ENCODE measurements at regions not wholly inside any gene's neighbourhood (a gene's known extent, or its start where the extent isn't known, plus 50 kb on each side); places are given as distances from the start of the nearest gene placed in this dataset.

- TF ChIP-seq CTCF (IDR thresholded peaks at IDR 0.05; ENCODE audit: low read length, missing control alignments), result no peak
- H3K4me3 ChIP-seq (replicated peaks; ENCODE audit: low read depth, low read length), result no peak overlapping the region
- no peak for DNase-seq (ENCODE audit: low read depth)
Measured at GRCh38 chr9:79302569-79302968, 269.2 kb upstream of the TLE4 start.

- H3K4me3 ChIP-seq (replicated peaks; ENCODE audit: low read depth, low read length), result no peak overlapping the region
- no peak for DNase-seq (ENCODE audit: low read depth)
- no peak for TF ChIP-seq CTCF (IDR thresholded peaks at IDR 0.05; ENCODE audit: low read length, missing control alignments)
Measured at GRCh38 chr9:79308012-79308411, 263.8 kb upstream of the TLE4 start.

- no peak for DNase-seq (ENCODE audit: low read depth)
- no peak for TF ChIP-seq CTCF (IDR thresholded peaks at IDR 0.05; ENCODE audit: low read length, missing control alignments)
- H3K4me3 ChIP-seq (replicated peaks; ENCODE audit: low read depth, low read length), result no peak overlapping the region
Measured at GRCh38 chr9:79312686-79313421, 258.9 kb upstream of the TLE4 start.

- H3K4me3 ChIP-seq (replicated peaks; ENCODE audit: low read depth, low read length), result no peak overlapping the region
- TF ChIP-seq CTCF (IDR thresholded peaks at IDR 0.05; ENCODE audit: low read length, missing control alignments), result no peak
- DNase-seq (ENCODE audit: low read depth), result no peak
Measured at GRCh38 chr9:79325501-79325900, 246.3 kb upstream of the TLE4 start.

- no peak for DNase-seq (ENCODE audit: low read depth)
- no peak for TF ChIP-seq CTCF (IDR thresholded peaks at IDR 0.05; ENCODE audit: low read length, missing control alignments)
Measured at GRCh38 chr9:79329861-79330260, 241.9 kb upstream of the TLE4 start.

GRCh38 chr9:79334001-79334400 lies 237.8 kb upstream of the TLE4 start:
- no peak for DNase-seq (ENCODE audit: low read depth)
- no peak overlapping the region for H3K4me3 ChIP-seq (replicated peaks; ENCODE audit: low read depth, low read length)
- no peak for TF ChIP-seq CTCF (IDR thresholded peaks at IDR 0.05; ENCODE audit: low read length, missing control alignments)

More at GRCh38 chr9:79329861-79330260, 241.9 kb upstream of the TLE4 start:
- no peak overlapping the region for H3K4me3 ChIP-seq (replicated peaks; ENCODE audit: low read depth, low read length)

GRCh38 chr9:79334711-79335110 lies 237.1 kb upstream of the TLE4 start:
- no peak for DNase-seq (ENCODE audit: low read depth)
- no peak for TF ChIP-seq CTCF (IDR thresholded peaks at IDR 0.05; ENCODE audit: low read length, missing control alignments)
- no peak overlapping the region for H3K4me3 ChIP-seq (replicated peaks; ENCODE audit: low read depth, low read length)

All from fibroblast of pulmonary artery (primary cell).